Loucy (cell line): ENCODE measurements at regions not wholly inside any gene's neighbourhood (a gene's known extent, or its start where the extent isn't known, plus 50 kb on each side); places are given as distances from the start of the nearest gene placed in this dataset.

Source experiments
- H2AFZ ChIP-seq: fragments of 200-600 bp; sonication (generic); 2 replicates; pipeline ENCODE4 v1.6.0; 2016; ENCODE audit warnings: antibody characterized with exemption, mild to moderate bottlenecking, low read length, moderate library complexity
- H3F3A ChIP-seq: fragments of 200-600 bp; 2 replicates; pipeline ENCODE4 v1.6.0; 2016; ENCODE audit warnings: antibody characterized with exemption, low read depth, mild to moderate bottlenecking
- H3K27me3 ChIP-seq: fragments of 200-600 bp; sonication (generic); 2 replicates; pipeline ENCODE4 v1.6.1; 2014; ENCODE audit warnings: low read length, mild to moderate bottlenecking; ENCODE audit not compliant: insufficient read depth, poor library complexity, severe bottlenecking
- H3K36me3 ChIP-seq: fragments of 200-600 bp; sonication (generic); 2 replicates; pipeline ENCODE4 v1.6.1; 2016; ENCODE audit warnings: low read length; ENCODE audit not compliant: insufficient read depth
- H3K4me1 ChIP-seq: fragments of 200-600 bp; sonication (generic); 2 replicates; pipeline ENCODE4 v1.5.1; 2014; ENCODE audit warnings: low read length, mild to moderate bottlenecking; ENCODE audit not compliant: insufficient read depth, poor library complexity, severe bottlenecking
- H3K4me2 ChIP-seq: fragments of 200-600 bp; sonication (generic); 2 replicates; pipeline ENCODE4 v1.6.0; 2014; ENCODE audit warnings: antibody characterized with exemption, low read length, low read depth, mild to moderate bottlenecking; ENCODE audit not compliant: poor library complexity, severe bottlenecking
- H3K4me3 ChIP-seq: fragments of 200-600 bp; sonication (generic); 2 replicates; pipeline ENCODE4 v1.5.1; 2014; ENCODE audit warnings: low read length, mild to moderate bottlenecking, mixed read lengths; ENCODE audit not compliant: poor library complexity, severe bottlenecking
- H3K79me2 ChIP-seq: fragments of 200-600 bp; sonication (generic); 2 replicates; pipeline ENCODE4 v1.6.1; 2014; ENCODE audit warnings: low read length; ENCODE audit not compliant: insufficient read depth
- H3K9ac ChIP-seq: fragments of 200-600 bp; sonication (generic); 2 replicates; pipeline ENCODE4 v1.6.0; 2014; ENCODE audit warnings: mild to moderate bottlenecking, low read depth, low read length, moderate library complexity; ENCODE audit not compliant: poor library complexity, severe bottlenecking
- H3K9me2 ChIP-seq: fragments of 200-600 bp; sonication (generic); replicated peaks from 2 replicates; pipeline ENCODE4 v1.6.1; 2016; ENCODE audit warnings: low read depth, low read length, mixed read lengths
- H3K9me3 ChIP-seq: fragments of 200-600 bp; sonication (generic); 2 replicates; pipeline ENCODE4 v1.6.1; 2014; ENCODE audit warnings: mild to moderate bottlenecking, antibody characterized with exemption, low read length, low read depth; ENCODE audit not compliant: insufficient read depth
- H4K20me1 ChIP-seq: fragments of 200-600 bp; sonication (generic); 2 replicates; pipeline ENCODE4 v1.6.0; 2014; ENCODE audit warnings: antibody characterized with exemption, low read length, mild to moderate bottlenecking; ENCODE audit not compliant: insufficient read depth, poor library complexity, severe bottlenecking
- EZH2phosphoT487 ChIP-seq: fragments of 200-600 bp; IDR thresholded peaks from 2 replicates; pipeline ENCODE4 v1.6.1; 2018; ENCODE audit warnings: antibody characterized with exemption, mild to moderate bottlenecking, moderate library complexity, borderline replicate concordance
- TF ChIP-seq, protein P1 (sequence below): fragments of 200-600 bp; sonication (generic); conservative IDR thresholded peaks from 2 replicates; pipeline ENCODE4 v1.5.1; 2014; ENCODE audit warnings: mild to moderate bottlenecking, antibody characterized with exemption, low read length

DNA sequence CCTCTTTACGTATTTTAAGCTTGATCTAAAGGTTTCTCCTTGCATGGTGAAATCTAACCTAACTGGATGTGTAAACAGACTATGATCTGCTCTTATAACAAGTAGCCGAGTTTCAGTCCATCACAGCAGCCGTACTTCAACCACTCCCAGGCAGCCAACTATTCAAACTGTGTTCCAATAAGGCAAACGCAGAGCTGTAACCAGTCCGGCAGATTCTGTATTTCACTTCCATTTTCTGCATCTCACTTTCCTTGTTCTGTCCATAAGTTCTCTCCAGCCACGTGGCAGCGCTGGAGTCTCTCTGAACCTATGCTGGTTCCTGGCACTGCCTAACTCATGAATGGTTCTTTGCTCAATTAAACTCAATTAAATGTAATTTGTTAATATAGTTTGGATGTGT, 132.6 kb downstream of the FHDC1 start:
- H3K4me1 ChIP-seq = no peaks in the 10 kb centered on the region
- H3K9ac ChIP-seq = no peak overlapping the region
- no peaks in the 10 kb centered on the region for H3K36me3 ChIP-seq
- no peaks in the 10 kb centered on the region for H3F3A ChIP-seq
- no peaks in the 10 kb centered on the region for H3K9me2 ChIP-seq
- no peaks in the 10 kb centered on the region for H4K20me1 ChIP-seq
- no peaks in the 10 kb centered on the region for H3K79me2 ChIP-seq
- no peak overlapping the region for H2AFZ ChIP-seq
- no peaks in the 10 kb centered on the region for H3K9me3 ChIP-seq
- no peak overlapping the region for H3K4me2 ChIP-seq
- no peaks in the 10 kb centered on the region for H3K27me3 ChIP-seq
- no peak for TF ChIP-seq EZH2phosphoT487
- TF ChIP-seq, protein P1, sequence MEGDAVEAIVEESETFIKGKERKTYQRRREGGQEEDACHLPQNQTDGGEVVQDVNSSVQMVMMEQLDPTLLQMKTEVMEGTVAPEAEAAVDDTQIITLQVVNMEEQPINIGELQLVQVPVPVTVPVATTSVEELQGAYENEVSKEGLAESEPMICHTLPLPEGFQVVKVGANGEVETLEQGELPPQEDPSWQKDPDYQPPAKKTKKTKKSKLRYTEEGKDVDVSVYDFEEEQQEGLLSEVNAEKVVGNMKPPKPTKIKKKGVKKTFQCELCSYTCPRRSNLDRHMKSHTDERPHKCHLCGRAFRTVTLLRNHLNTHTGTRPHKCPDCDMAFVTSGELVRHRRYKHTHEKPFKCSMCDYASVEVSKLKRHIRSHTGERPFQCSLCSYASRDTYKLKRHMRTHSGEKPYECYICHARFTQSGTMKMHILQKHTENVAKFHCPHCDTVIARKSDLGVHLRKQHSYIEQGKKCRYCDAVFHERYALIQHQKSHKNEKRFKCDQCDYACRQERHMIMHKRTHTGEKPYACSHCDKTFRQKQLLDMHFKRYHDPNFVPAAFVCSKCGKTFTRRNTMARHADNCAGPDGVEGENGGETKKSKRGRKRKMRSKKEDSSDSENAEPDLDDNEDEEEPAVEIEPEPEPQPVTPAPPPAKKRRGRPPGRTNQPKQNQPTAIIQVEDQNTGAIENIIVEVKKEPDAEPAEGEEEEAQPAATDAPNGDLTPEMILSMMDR = no peak
- no peak overlapping the region for H3K4me3 ChIP-seq

DNA sequence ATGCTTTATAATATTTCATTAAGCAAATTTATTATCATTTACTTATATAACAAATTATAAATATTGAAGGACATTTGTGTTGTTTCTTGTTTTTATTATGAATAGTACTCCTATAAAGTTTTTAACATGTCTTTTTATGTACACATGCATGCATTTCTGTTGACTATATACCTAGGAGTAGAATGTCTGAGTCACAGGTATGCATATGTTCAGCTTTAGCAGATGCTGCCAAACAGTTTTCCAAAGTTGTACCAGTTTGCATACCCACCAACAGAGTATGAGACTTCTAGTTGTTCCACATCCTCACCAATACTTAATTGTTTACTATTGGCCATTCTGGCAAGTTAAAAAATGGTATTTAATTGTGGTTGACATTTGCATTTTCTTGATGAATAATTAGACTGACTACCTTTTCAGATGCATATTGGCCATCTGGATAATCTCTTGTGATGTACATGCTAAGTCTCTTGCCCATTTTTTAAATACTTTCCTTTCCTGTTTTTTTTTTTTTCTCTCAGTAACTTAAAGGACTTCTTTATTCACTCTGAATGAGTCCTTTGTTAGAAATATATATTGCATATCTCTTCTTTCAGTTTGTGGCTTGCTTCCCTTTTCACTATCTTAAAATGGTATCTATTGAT, 132.2 kb upstream of the TRIM2 start:
- Histone ChIP-seq H3K9ac (no peak overlapping the region), H3K9me3 (no peaks in the 10 kb centered on the region), H3K79me2 (no peaks in the 10 kb centered on the region), H4K20me1 (no peaks in the 10 kb centered on the region), H3K9me2 (no peaks in the 10 kb centered on the region), H3K27me3 (no peaks in the 10 kb centered on the region), H2AFZ (no peak overlapping the region), H3K4me1 (peaks cover 11% of the 10 kb centered on the region), H3F3A (no peaks in the 10 kb centered on the region), H3K36me3 (no peaks in the 10 kb centered on the region), H3K4me3 (no peak overlapping the region), H3K4me2 (no peak overlapping the region)
- TF ChIP-seq, protein P1 = no peak
- no peak for TF ChIP-seq EZH2phosphoT487

- TF ChIP-seq EZH2phosphoT487 = no peak
- TF ChIP-seq, protein P1 = no peak
- Histone ChIP-seq H3F3A (no peaks in the 10 kb centered on the region), H3K27me3 (no peaks in the 10 kb centered on the region), H3K4me3 (no peak overlapping the region), H3K4me1 (peaks cover 11% of the 10 kb centered on the region), H3K36me3 (no peaks in the 10 kb centered on the region), H3K9ac (no peak overlapping the region), H3K4me2 (no peak overlapping the region), H4K20me1 (no peaks in the 10 kb centered on the region), H3K9me2 (no peaks in the 10 kb centered on the region), H2AFZ (no peak overlapping the region), H3K9me3 (no peaks in the 10 kb centered on the region), H3K79me2 (no peaks in the 10 kb centered on the region)
Measured at GRCh38 chr4:153072661-153073060, 131.6 kb upstream of the TRIM2 start.
